Activated T-helper 2 cell treated with anti-CD3 and anti-CD28 coated beads, Interferon-gamma antibody, Interleukin-2, Interleukin-4, amounts not matched to agents 10 μg/mL and 5 μg/mL and 100 μg/mL, durations not matched to agents 14 hours and 24 hours and 36 hours (primary cell): ENCODE measurements at regions not wholly inside any gene's neighbourhood (a gene's known extent, or its start where the extent isn't known, plus 50 kb on each side); places are given as distances from the start of the nearest gene placed in this dataset.

Experiments
- DNase-seq: peaks from one replicate; pipeline ENCODE4 v3.0.0; 2021; ENCODE audit warnings: low spot score
- H3K27ac Mint-ChIP-seq: one replicate; pipeline ENCODE4 v1.8.0; 2021; ENCODE audit warnings: mixed read lengths
- H3K27me3 Mint-ChIP-seq: one replicate; pipeline ENCODE4 v1.8.0; 2021; ENCODE audit warnings: low read depth, mixed read lengths
- H3K36me3 Mint-ChIP-seq: one replicate; pipeline ENCODE4 v1.8.0; 2021; ENCODE audit warnings: low read depth, mixed read lengths
- H3K4me1 Mint-ChIP-seq: one replicate; pipeline ENCODE4 v1.8.0; 2021; ENCODE audit warnings: low read depth, mixed read lengths
- H3K4me3 Mint-ChIP-seq: one replicate; pipeline ENCODE4 v1.8.0; 2021; ENCODE audit warnings: low read depth, mild to moderate bottlenecking, moderate library complexity, mixed read lengths
- H3K9me3 Mint-ChIP-seq: one replicate; pipeline ENCODE4 v1.8.0; 2021; ENCODE audit warnings: mixed read lengths
- intact Hi-C: fragments of 100-400 bp; cut with micrococcal nuclease; formaldehyde crosslinking; loops from one replicate; pipeline ENCODE4 v1.15.1; 2023

- Mint-ChIP-seq H3K36me3 (no peaks in the 10 kb centered on the region), H3K9me3 (peaks cover 30% of the 10 kb centered on the region), H3K4me3 (no peak overlapping the region), H3K4me1 (no peaks in the 10 kb centered on the region), H3K27me3 (no peaks in the 10 kb centered on the region), H3K27ac (no peak overlapping the region)
- no peak for DNase-seq
- intact Hi-C loops: no loop called here
These were observed 875.3 kb upstream of the SLITRK5 start for GRCh38 chr13:86795858-86796257.

GRCh38 chr13:86810361-86810760 is 860.8 kb upstream of the SLITRK5 start:
- Mint-ChIP-seq H3K4me3 (no peak overlapping the region), H3K36me3 (no peaks in the 10 kb centered on the region), H3K4me1 (no peaks in the 10 kb centered on the region), H3K27me3 (no peaks in the 10 kb centered on the region), H3K27ac (no peak overlapping the region), H3K9me3 (peaks cover 20% of the 10 kb centered on the region)
- no peak for DNase-seq
- intact Hi-C loops: no loop called here

GRCh38 chr13:86813198-86813597 is 858.0 kb upstream of the SLITRK5 start:
- H3K36me3 Mint-ChIP-seq: no peaks in the 10 kb centered on the region
- H3K9me3 Mint-ChIP-seq: peaks cover 5% of the 10 kb centered on the region
- intact Hi-C loops: no loop called here
- no peak overlapping the region for H3K4me3 Mint-ChIP-seq
- no peak overlapping the region for H3K27ac Mint-ChIP-seq
- no peak for DNase-seq
- H3K27me3 Mint-ChIP-seq: no peaks in the 10 kb centered on the region
- no peaks in the 10 kb centered on the region for H3K4me1 Mint-ChIP-seq

GRCh38 chr13:86825410-86825809 is 845.8 kb upstream of the SLITRK5 start:
- Mint-ChIP-seq H3K4me3 (no peak overlapping the region), H3K27me3 (no peaks in the 10 kb centered on the region), H3K36me3 (no peaks in the 10 kb centered on the region), H3K9me3 (peaks cover 27% of the 10 kb centered on the region), H3K4me1 (no peaks in the 10 kb centered on the region), H3K27ac (no peak overlapping the region)
- intact Hi-C loops: no loop called here
- no peak for DNase-seq

- H3K27me3 Mint-ChIP-seq: no peaks in the 10 kb centered on the region
- no peak overlapping the region for H3K4me3 Mint-ChIP-seq
- intact Hi-C loops: no loop called here
- no peaks in the 10 kb centered on the region for H3K36me3 Mint-ChIP-seq
- H3K9me3 Mint-ChIP-seq: peaks cover 26% of the 10 kb centered on the region
- H3K27ac Mint-ChIP-seq: no peak overlapping the region
- H3K4me1 Mint-ChIP-seq: no peaks in the 10 kb centered on the region
- no peak for DNase-seq
These were observed 844.9 kb upstream of the SLITRK5 start for GRCh38 chr13:86826232-86826631.

GRCh38 chr13:86830046-86830445 is 841.1 kb upstream of the SLITRK5 start:
- H3K36me3 Mint-ChIP-seq: no peaks in the 10 kb centered on the region
- DNase-seq: no peak
- no peak overlapping the region for H3K4me3 Mint-ChIP-seq
- H3K27me3 Mint-ChIP-seq: no peaks in the 10 kb centered on the region
- peaks cover 31% of the 10 kb centered on the region for H3K9me3 Mint-ChIP-seq
- intact Hi-C loops: no loop called here
- no peaks in the 10 kb centered on the region for H3K4me1 Mint-ChIP-seq
- no peak overlapping the region for H3K27ac Mint-ChIP-seq

- Mint-ChIP-seq H3K4me1 (no peaks in the 10 kb centered on the region), H3K27me3 (no peaks in the 10 kb centered on the region), H3K27ac (no peak overlapping the region), H3K36me3 (no peaks in the 10 kb centered on the region), H3K4me3 (no peak overlapping the region), H3K9me3 (peaks cover 35% of the 10 kb centered on the region)
- DNase-seq: no peak
- intact Hi-C loops: no loop called here
These were observed 840.1 kb upstream of the SLITRK5 start for GRCh38 chr13:86831084-86831483.

- no peaks in the 10 kb centered on the region for H3K36me3 Mint-ChIP-seq
- no peaks in the 10 kb centered on the region for H3K4me1 Mint-ChIP-seq
- H3K27ac Mint-ChIP-seq: no peak overlapping the region
- no peaks in the 10 kb centered on the region for H3K27me3 Mint-ChIP-seq
- peaks cover 32% of the 10 kb centered on the region for H3K9me3 Mint-ChIP-seq
- H3K4me3 Mint-ChIP-seq: no peak overlapping the region
- DNase-seq: no peak
- intact Hi-C loops: no loop called here
These were observed 832.6 kb upstream of the SLITRK5 start for GRCh38 chr13:86838411-86839120.

GRCh38 chr13:86839221-86839620 is 832.0 kb upstream of the SLITRK5 start:
- Mint-ChIP-seq H3K36me3 (no peaks in the 10 kb centered on the region), H3K4me1 (no peaks in the 10 kb centered on the region), H3K27me3 (no peaks in the 10 kb centered on the region), H3K27ac (no peak overlapping the region), H3K9me3 (peaks cover 31% of the 10 kb centered on the region), H3K4me3 (no peak overlapping the region)
- intact Hi-C loops: no loop called here
- DNase-seq: no peak

- H3K9me3 Mint-ChIP-seq: peaks cover 34% of the 10 kb centered on the region
- intact Hi-C loops: no loop called here
- no peak overlapping the region for H3K4me3 Mint-ChIP-seq
- no peaks in the 10 kb centered on the region for H3K36me3 Mint-ChIP-seq
- no peaks in the 10 kb centered on the region for H3K27me3 Mint-ChIP-seq
- no peaks in the 10 kb centered on the region for H3K4me1 Mint-ChIP-seq
- DNase-seq: no peak
- H3K27ac Mint-ChIP-seq: no peak overlapping the region
These were observed 830.6 kb upstream of the SLITRK5 start for GRCh38 chr13:86840250-86841191.

GRCh38 chr13:86841264-86841663 is 829.9 kb upstream of the SLITRK5 start:
- no peak overlapping the region for H3K4me3 Mint-ChIP-seq
- H3K27me3 Mint-ChIP-seq: no peaks in the 10 kb centered on the region
- no peaks in the 10 kb centered on the region for H3K4me1 Mint-ChIP-seq
- H3K36me3 Mint-ChIP-seq: no peaks in the 10 kb centered on the region
- intact Hi-C loops: no loop called here
- H3K9me3 Mint-ChIP-seq: peaks cover 32% of the 10 kb centered on the region
- H3K27ac Mint-ChIP-seq: no peak overlapping the region
- DNase-seq: no peak

GRCh38 chr13:86846501-86846900 is 824.7 kb upstream of the SLITRK5 start:
- Mint-ChIP-seq H3K9me3 (peaks cover 28% of the 10 kb centered on the region), H3K27ac (no peak overlapping the region), H3K4me1 (no peaks in the 10 kb centered on the region), H3K27me3 (no peaks in the 10 kb centered on the region), H3K36me3 (no peaks in the 10 kb centered on the region), H3K4me3 (no peak overlapping the region)
- no peak for DNase-seq
- intact Hi-C loops: no loop called here

- H3K4me3 Mint-ChIP-seq: no peak overlapping the region
- DNase-seq: no peak
- H3K9me3 Mint-ChIP-seq: peaks cover 33% of the 10 kb centered on the region
- H3K27ac Mint-ChIP-seq: no peak overlapping the region
- H3K4me1 Mint-ChIP-seq: no peaks in the 10 kb centered on the region
- H3K27me3 Mint-ChIP-seq: no peaks in the 10 kb centered on the region
- H3K36me3 Mint-ChIP-seq: no peaks in the 10 kb centered on the region
- intact Hi-C loops: no loop called here
These were observed 822.5 kb upstream of the SLITRK5 start for GRCh38 chr13:86848716-86849115.
